IMR-90 (cell line): ENCODE measurements at regions not wholly inside any gene's neighbourhood (a gene's known extent, or its start where the extent isn't known, plus 50 kb on each side); places are given as distances from the start of the nearest gene placed in this dataset.

Experiments used
- ATAC-seq: fragments of 200-7000 bp; cut with Tn5 transposase; 2 replicates; pipeline ENCODE4 v1.9.1; 2020; ENCODE audit warnings: low read depth, mild to moderate bottlenecking, moderate library complexity
- BruUV-seq: library from RNA; stranded (reverse); fragments of 400-500 nt; replicated peaks from 2 replicates; lab custom pipeline; 2021; lab: Mats Ljungman, UMichigan
- CTCF ChIA-PET: fragments of 300-600 bp; formaldehyde crosslinking; extraction: SDS; loops from one replicate; lab custom pipeline; 2021; ENCODE audit warnings: antibody characterized with exemption; lab: Yijun Ruan, JAX
- POLR2A ChIA-PET: fragments of 300-600 bp; sonication (Branson Sonifier 250); formaldehyde crosslinking; loops from one replicate; lab custom pipeline; 2022; ENCODE audit warnings: antibody characterized with exemption; ENCODE audit not compliant: unreplicated experiment; lab: Charles Lee
- DNase-seq: peaks from one replicate; pipeline ENCODE4 v3.0.0; 2013
- H2AFZ ChIP-seq: replicated peaks from 2 replicates; pipeline ENCODE3; 2013; ENCODE audit warnings: low read length, mild to moderate bottlenecking; ENCODE audit not compliant: poor library complexity
- H2AK5ac ChIP-seq: 2 replicates; pipeline ENCODE4 v1.6.1; 2013; ENCODE audit warnings: low read depth, low read length, inconsistent platforms
- H2AK9ac ChIP-seq: replicated peaks from 2 replicates; pipeline ENCODE3; 2013; ENCODE audit warnings: mild to moderate bottlenecking, low read depth, low read length, moderate library complexity; ENCODE audit not compliant: poor library complexity
- H2BK120ac ChIP-seq: 2 replicates; pipeline ENCODE4 v1.6.1; 2013; ENCODE audit warnings: low read depth, low read length, inconsistent platforms
- H2BK15ac ChIP-seq: 3 replicates; pipeline ENCODE4 v1.6.1; 2013; ENCODE audit warnings: low read depth, low read length, inconsistent platforms
- H2BK20ac ChIP-seq: 2 replicates; pipeline ENCODE4 v1.6.1; 2013; ENCODE audit warnings: low read depth, mild to moderate bottlenecking, inconsistent platforms, low read length, moderate library complexity
- H2BK5ac ChIP-seq: 2 replicates; pipeline ENCODE4 v1.6.1; 2013; ENCODE audit warnings: mild to moderate bottlenecking, low read depth, low read length, inconsistent platforms; ENCODE audit not compliant: poor library complexity, severe bottlenecking
- H3K14ac ChIP-seq: replicated peaks from 2 replicates; pipeline ENCODE4 v1.6.1; 2013; ENCODE audit warnings: low read depth, low read length, inconsistent platforms
- H3K18ac ChIP-seq: 2 replicates; pipeline ENCODE4 v1.6.1; 2013; ENCODE audit warnings: low read depth, low read length, control low read depth
- H3K23ac ChIP-seq: 2 replicates; pipeline ENCODE4 v1.6.1; 2013; ENCODE audit warnings: low read depth, low read length, inconsistent platforms
- H3K27ac ChIP-seq: 2 replicates; pipeline ENCODE4 v1.5.1; 2013; ENCODE audit warnings: mild to moderate bottlenecking, control low read depth, low read length; ENCODE audit not compliant: insufficient read depth
- H3K27me3 ChIP-seq: 2 replicates; pipeline ENCODE4 v1.6.1; 2013; ENCODE audit warnings: low read length; ENCODE audit not compliant: control insufficient read depth, insufficient read depth
- H3K36me3 ChIP-seq: 2 replicates; pipeline ENCODE4 v1.6.1; 2013; ENCODE audit warnings: low read length, mixed read lengths; ENCODE audit not compliant: control insufficient read depth, insufficient read depth
- H3K4ac ChIP-seq: 2 replicates; pipeline ENCODE4 v1.6.1; 2013; ENCODE audit warnings: low read depth, low read length, inconsistent platforms
- H3K4me1 ChIP-seq: 2 replicates; pipeline ENCODE4 v1.6.1; 2013; ENCODE audit warnings: low read length, mixed read lengths; ENCODE audit not compliant: control insufficient read depth, insufficient read depth
- H3K4me2 ChIP-seq: 2 replicates; pipeline ENCODE4 v1.6.1; 2013; ENCODE audit warnings: low read depth, mild to moderate bottlenecking, control low read depth, low read length, moderate library complexity
- H3K4me3 ChIP-seq: 2 replicates; pipeline ENCODE4 v1.5.1; 2013; ENCODE audit warnings: low read depth, mild to moderate bottlenecking, control low read depth, low read length, moderate library complexity; ENCODE audit not compliant: insufficient read depth
- H3K56ac ChIP-seq: 2 replicates; pipeline ENCODE4 v1.6.1; 2013; ENCODE audit warnings: low read length, inconsistent platforms; ENCODE audit not compliant: insufficient read depth; ENCODE audit errors: extremely low read depth
- H3K79me1 ChIP-seq, 2 experiments: 2 replicates each; pipeline ENCODE4 v1.6.1; 2013; ENCODE audit warnings: low read length in 2 of 2, inconsistent platforms in 1 of 2, low read depth in 1 of 2
- H3K9ac ChIP-seq: 2 replicates; pipeline ENCODE4 v1.6.1; 2013; ENCODE audit warnings: low read depth, low read length, control low read depth
- H3K9me1 ChIP-seq: 2 replicates; pipeline ENCODE4 v1.6.1; 2013; ENCODE audit warnings: low read length, inconsistent platforms; ENCODE audit not compliant: insufficient read depth
- H3K9me3 ChIP-seq: 2 replicates; pipeline ENCODE4 v1.6.1; 2013; ENCODE audit warnings: low read length; ENCODE audit not compliant: control insufficient read depth, insufficient read depth
- H4K20me1 ChIP-seq: 2 replicates; pipeline ENCODE4 v1.6.1; 2013; ENCODE audit warnings: low read length, inconsistent platforms; ENCODE audit not compliant: insufficient read depth
- H4K5ac ChIP-seq: 2 replicates; pipeline ENCODE4 v1.6.1; 2013; ENCODE audit warnings: mild to moderate bottlenecking, low read depth, low read length, control low read depth
- H4K8ac ChIP-seq, 2 experiments: 2 replicates each; pipeline ENCODE4 v1.6.1; 2013; ENCODE audit warnings: low read depth in 2 of 2, low read length in 2 of 2, control low read depth in 1 of 2, inconsistent platforms in 1 of 2
- H4K91ac ChIP-seq: 2 replicates; pipeline ENCODE4 v1.6.1; 2013; ENCODE audit warnings: low read depth, low read length, inconsistent platforms; ENCODE audit not compliant: insufficient read depth
- BHLHE40 ChIP-seq: fragments of 150-350 bp; IDR thresholded peaks from 2 replicates; pipeline ENCODE4 v1.6.1; 2016; ENCODE audit warnings: mild to moderate bottlenecking, low read depth, low read length
- CEBPB ChIP-seq: IDR thresholded peaks from 2 replicates; pipeline ENCODE4 v1.6.1; 2012; ENCODE audit warnings: low read depth, low read length, improper control_type of control experiment
- CHD1 ChIP-seq: IDR thresholded peaks from 2 replicates; pipeline ENCODE4 v1.6.1; 2012; ENCODE audit warnings: low read depth, low read length, improper control_type of control experiment
- CTCF ChIP-seq: conservative IDR thresholded peaks from 2 replicates; pipeline ENCODE4 v1.5.1; 2012; ENCODE audit warnings: mild to moderate bottlenecking, low read depth, low read length, improper control_type of control experiment
- ELK1 ChIP-seq: fragments of 150-350 bp; IDR thresholded peaks from 2 replicates; pipeline ENCODE4 v1.6.1; 2016; ENCODE audit warnings: low read depth, mild to moderate bottlenecking, low read length, moderate library complexity, borderline replicate concordance
- FOS ChIP-seq: fragments of 150-350 bp; IDR thresholded peaks from 2 replicates; pipeline ENCODE4 v1.6.1; 2016; ENCODE audit warnings: low read depth, low read length
- MAFK ChIP-seq: IDR thresholded peaks from 2 replicates; pipeline ENCODE4 v1.6.1; 2012; ENCODE audit warnings: low read depth, low read length, improper control_type of control experiment
- MAZ ChIP-seq: IDR thresholded peaks from 2 replicates; pipeline ENCODE4 v1.6.1; 2012; ENCODE audit warnings: low read depth, mild to moderate bottlenecking, low read length, improper control_type of control experiment, moderate library complexity, borderline replicate concordance
- MXI1 ChIP-seq: IDR thresholded peaks from 2 replicates; pipeline ENCODE4 v1.6.1; 2012; ENCODE audit warnings: low read depth, mild to moderate bottlenecking, low read length, moderate library complexity, borderline replicate concordance
- NFE2L2 ChIP-seq: fragments of 150-350 bp; IDR thresholded peaks from 2 replicates; pipeline ENCODE4 v1.6.1; 2016; ENCODE audit warnings: low read depth, mild to moderate bottlenecking, low read length
- POLR2A ChIP-seq: IDR thresholded peaks from 2 replicates; pipeline ENCODE4 v1.6.1; 2012; ENCODE audit warnings: mild to moderate bottlenecking, low read depth, low read length
- RAD21 ChIP-seq: IDR thresholded peaks from 2 replicates; pipeline ENCODE4 v1.6.1; 2012; ENCODE audit warnings: low read length, improper control_type of control experiment
- RCOR1 ChIP-seq: IDR thresholded peaks from 2 replicates; pipeline ENCODE4 v1.6.1; 2012; ENCODE audit warnings: mild to moderate bottlenecking, low read length, improper control_type of control experiment; ENCODE audit not compliant: insufficient replicate concordance
- RFX5 ChIP-seq: IDR thresholded peaks from 2 replicates; pipeline ENCODE4 v1.8.0; 2012; ENCODE audit warnings: low read depth, mild to moderate bottlenecking, low read length, moderate library complexity
- SMC3 ChIP-seq: fragments of 150-350 bp; IDR thresholded peaks from 2 replicates; pipeline ENCODE4 v1.6.1; 2016; ENCODE audit warnings: low read depth, mild to moderate bottlenecking, antibody characterized with exemption, low read length, moderate library complexity
- USF2 ChIP-seq: fragments of 150-350 bp; IDR thresholded peaks from 2 replicates; pipeline ENCODE4 v1.6.1; 2017; ENCODE audit warnings: mild to moderate bottlenecking, antibody characterized with exemption, low read length, low read depth
- dilution Hi-C: fragments of 300-500 bp; cut with HindIII; formaldehyde crosslinking; loops from one replicate; pipeline ENCODE4 v1.14.3; 2018; ENCODE audit warnings: low sequenced_read_pairs; ENCODE audit not compliant: unreplicated experiment
- in situ Hi-C: fragments of 300-500 bp; cut with MboI; formaldehyde crosslinking; loops from 3 replicates; pipeline ENCODE4 v1.14.3; 2019; ENCODE audit warnings: low sequenced_read_pairs, inconsistent platforms, mixed read lengths
- intact Hi-C: fragments of 100-400 bp; cut with micrococcal nuclease; formaldehyde crosslinking; loops from 2 replicates; pipeline ENCODE4 v1.10.0; 2022

GRCh38 chr6:76592566-76592965, 520.1 kb upstream of the IMPG1 start:
- dilution Hi-C loops, result no loop called here
- CTCF ChIA-PET, result no interaction called here

More at GRCh38 chr6:76592566-76592965, 520.1 kb upstream of the IMPG1 start:
- no peaks in the 10 kb centered on the region for H3K9me1 ChIP-seq
- H3K14ac ChIP-seq, result no peak overlapping the region
- DNase-seq (no peak), ATAC-seq (no peak)
- H3K79me1 ChIP-seq, result no peaks in the 10 kb centered on the region
- no peak for TF ChIP-seq POLR2A
- no peak for TF ChIP-seq FOS
- TF ChIP-seq NFE2L2, result no peak
- no peak for TF ChIP-seq SMC3
- TF ChIP-seq MAFK, result no peak
- no peak for TF ChIP-seq CTCF
- TF ChIP-seq USF2, result no peak
- no peak for TF ChIP-seq RCOR1
- no peak for TF ChIP-seq MXI1
- TF ChIP-seq RFX5, result no peak
- no peak for TF ChIP-seq MAZ
- TF ChIP-seq CHD1, result no peak
- TF ChIP-seq ELK1, result no peak
- TF ChIP-seq BHLHE40, result no peak
- no peak for TF ChIP-seq CEBPB
- no peak for TF ChIP-seq RAD21
- no peak overlapping the region for H3K18ac ChIP-seq
- no peaks in the 10 kb centered on the region for H4K20me1 ChIP-seq
- no peak overlapping the region for H4K5ac ChIP-seq
- H3K9ac ChIP-seq, result no peak overlapping the region
- H3K23ac ChIP-seq, result no peak overlapping the region
- no peaks in the 10 kb centered on the region for H3K4me1 ChIP-seq
- POLR2A ChIA-PET, result no interaction called here
- no peak overlapping the region for H4K91ac ChIP-seq
- no peak overlapping the region for H2BK120ac ChIP-seq
- H3K4ac ChIP-seq, result no peak overlapping the region
- H3K9me3 ChIP-seq, result peaks cover 4% of the 10 kb centered on the region
- H2BK5ac ChIP-seq, result no peak overlapping the region
- H3K4me3 ChIP-seq, result no peak overlapping the region
- no peaks in the 10 kb centered on the region for H3K27me3 ChIP-seq
- no peak overlapping the region for H3K27ac ChIP-seq
- no peak overlapping the region for H3K56ac ChIP-seq
- H3K4me2 ChIP-seq, result no peak overlapping the region
- no peaks in the 10 kb centered on the region for H3K36me3 ChIP-seq
- H4K8ac ChIP-seq, result no peak overlapping the region
- H2AK9ac ChIP-seq, result no peak overlapping the region
- H2AK5ac ChIP-seq, result no peak overlapping the region
- intact Hi-C loops, result no loop called here
- BruUV-seq, result no TSS peak
- no peak overlapping the region for H2AFZ ChIP-seq
- no peak overlapping the region for H2BK20ac ChIP-seq
- H2BK15ac ChIP-seq, result no peak overlapping the region
- in situ Hi-C loops, result no loop called here
